Lower lobe of right lung (tissue), 2 donors: ENCODE measurements at regions not wholly inside any gene's neighbourhood (a gene's known extent, or its start where the extent isn't known, plus 50 kb on each side); places are given as distances from the start of the nearest gene placed in this dataset.

Experiments used
- ATAC-seq, 2 donors: fragments of 200-7000 bp; cut with Tn5 transposase; one replicate each; pipeline ENCODE4 v1.9.1; 2020 to 2022; ENCODE audit warnings: mild to moderate bottlenecking in 2 of 2, moderate library complexity in 2 of 2
- DNase-seq: peaks from one replicate; pipeline ENCODE4 v3.0.0-alpha.2; 2020
- H3K27ac ChIP-seq: fragments of 200-600 bp; one replicate; pipeline ENCODE4 v1.8.0; 2022
- H3K27me3 ChIP-seq: fragments of 200-600 bp; one replicate; pipeline ENCODE4 v1.8.0; 2022; ENCODE audit warnings: low read depth
- H3K36me3 ChIP-seq: fragments of 200-600 bp; one replicate; pipeline ENCODE4 v1.8.0; 2022; ENCODE audit warnings: mild to moderate bottlenecking
- H3K4me1 ChIP-seq: fragments of 200-600 bp; one replicate; pipeline ENCODE4 v1.8.0; 2022
- H3K4me3 ChIP-seq: fragments of 200-600 bp; one replicate; pipeline ENCODE4 v1.8.0; 2022; ENCODE audit warnings: mild to moderate bottlenecking
- H3K9me3 ChIP-seq: fragments of 200-600 bp; one replicate; pipeline ENCODE4 v1.8.0; 2022
- intact Hi-C: fragments of 100-400 bp; cut with DNase I; formaldehyde crosslinking; loops from one replicate; pipeline ENCODE4 v1.11.0; 2022
- TF ChIP-seq, protein P1 (sequence below): fragments of 200-600 bp; IDR thresholded peaks from one replicate; pipeline ENCODE4 v1.8.0; 2022; ENCODE audit warnings: antibody characterized with exemption, mild to moderate bottlenecking
- donor health status: DM: no; HTN: yes; CAD: no; lungs with severe emphysema.

- Histone ChIP-seq H3K4me1 (no peaks in the 10 kb centered on the region), H3K9me3 (no peaks in the 10 kb centered on the region), H3K36me3 (no peaks in the 10 kb centered on the region), H3K27me3 (no peaks in the 10 kb centered on the region), H3K4me3 (no peak overlapping the region), H3K27ac (no peak overlapping the region)
- TF ChIP-seq, protein P1, sequence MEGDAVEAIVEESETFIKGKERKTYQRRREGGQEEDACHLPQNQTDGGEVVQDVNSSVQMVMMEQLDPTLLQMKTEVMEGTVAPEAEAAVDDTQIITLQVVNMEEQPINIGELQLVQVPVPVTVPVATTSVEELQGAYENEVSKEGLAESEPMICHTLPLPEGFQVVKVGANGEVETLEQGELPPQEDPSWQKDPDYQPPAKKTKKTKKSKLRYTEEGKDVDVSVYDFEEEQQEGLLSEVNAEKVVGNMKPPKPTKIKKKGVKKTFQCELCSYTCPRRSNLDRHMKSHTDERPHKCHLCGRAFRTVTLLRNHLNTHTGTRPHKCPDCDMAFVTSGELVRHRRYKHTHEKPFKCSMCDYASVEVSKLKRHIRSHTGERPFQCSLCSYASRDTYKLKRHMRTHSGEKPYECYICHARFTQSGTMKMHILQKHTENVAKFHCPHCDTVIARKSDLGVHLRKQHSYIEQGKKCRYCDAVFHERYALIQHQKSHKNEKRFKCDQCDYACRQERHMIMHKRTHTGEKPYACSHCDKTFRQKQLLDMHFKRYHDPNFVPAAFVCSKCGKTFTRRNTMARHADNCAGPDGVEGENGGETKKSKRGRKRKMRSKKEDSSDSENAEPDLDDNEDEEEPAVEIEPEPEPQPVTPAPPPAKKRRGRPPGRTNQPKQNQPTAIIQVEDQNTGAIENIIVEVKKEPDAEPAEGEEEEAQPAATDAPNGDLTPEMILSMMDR, result no peak
- DNase-seq, result no peak
- intact Hi-C loops, result loop anchor here (5.0 kb wide), 1 partner anchor 109 kb away; no protein-coding TSS in a partner anchor
- no peak for ATAC-seq
These were observed 335.4 kb upstream of the IGF1R start for GRCh38 chr15:98312913-98313312.

- Histone ChIP-seq H3K27ac (no peak overlapping the region), H3K36me3 (no peaks in the 10 kb centered on the region), H3K4me1 (no peaks in the 10 kb centered on the region), H3K4me3 (no peak overlapping the region), H3K9me3 (no peaks in the 10 kb centered on the region), H3K27me3 (peaks cover under 1% of the 10 kb centered on the region)
- intact Hi-C loops, result no loop called here
- DNase-seq (no peak), ATAC-seq (no peak)
- TF ChIP-seq, protein P1, result no peak
These were observed 332.4 kb upstream of the IGF1R start for GRCh38 chr15:98315971-98316370.

GRCh38 chr15:98321896-98322295 is 326.4 kb upstream of the IGF1R start:
- H3K27me3 ChIP-seq, result peaks cover 4% of the 10 kb centered on the region
- TF ChIP-seq, protein P1, result no peak
- ATAC-seq, result no peak
- H3K9me3 ChIP-seq, result no peaks in the 10 kb centered on the region
- H3K27ac ChIP-seq, result no peak overlapping the region
- intact Hi-C loops, result no loop called here
- no peaks in the 10 kb centered on the region for H3K4me1 ChIP-seq
- DNase-seq, result no peak
- no peak overlapping the region for H3K4me3 ChIP-seq
- no peaks in the 10 kb centered on the region for H3K36me3 ChIP-seq

- no peak for DNase-seq
- intact Hi-C loops, result no loop called here
- Histone ChIP-seq H3K9me3 (no peaks in the 10 kb centered on the region), H3K4me3 (no peak overlapping the region), H3K27me3 (peaks cover 4% of the 10 kb centered on the region), H3K4me1 (no peaks in the 10 kb centered on the region), H3K27ac (no peak overlapping the region), H3K36me3 (no peaks in the 10 kb centered on the region)
- TF ChIP-seq, protein P1, result no peak
- ATAC-seq, result no peak
These were observed 325.8 kb upstream of the IGF1R start for GRCh38 chr15:98322581-98322980.

DNA sequence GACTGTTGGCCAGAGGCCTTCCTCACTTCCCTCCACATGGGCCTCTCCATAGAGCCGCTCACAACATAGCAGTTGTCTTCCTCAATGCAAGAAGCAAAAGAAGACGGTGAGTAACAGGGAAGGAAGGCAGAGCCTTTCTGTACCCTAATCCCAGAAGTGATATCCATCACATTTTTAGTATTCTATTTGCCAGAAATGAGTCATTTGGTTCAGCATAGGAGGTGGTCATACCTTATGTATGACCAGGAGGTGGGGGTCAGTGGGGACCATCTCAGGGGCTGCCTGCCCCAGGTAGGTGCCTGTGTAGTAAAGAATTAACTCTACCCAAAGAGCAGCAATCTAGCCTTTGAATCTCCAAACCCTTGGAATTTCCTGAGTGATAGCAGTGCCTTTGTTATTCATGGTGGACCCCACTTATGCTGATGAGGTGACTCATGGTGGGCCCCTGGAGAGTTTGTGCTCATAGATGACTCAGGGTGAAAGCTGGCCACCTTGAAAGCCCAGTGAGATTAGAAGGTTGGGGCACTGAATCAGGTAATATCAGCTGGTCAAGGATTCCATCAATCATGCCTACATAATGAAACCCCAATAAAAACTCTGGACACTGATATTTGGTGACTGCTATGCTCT is 323.9 kb upstream of the IGF1R start:
- ATAC-seq, result no peak
- DNase-seq, result no peak
- peaks cover 4% of the 10 kb centered on the region for H3K27me3 ChIP-seq
- no peak overlapping the region for H3K4me3 ChIP-seq
- H3K27ac ChIP-seq, result no peak overlapping the region
- intact Hi-C loops, result no loop called here
- H3K36me3 ChIP-seq, result no peaks in the 10 kb centered on the region
- H3K9me3 ChIP-seq, result no peaks in the 10 kb centered on the region
- TF ChIP-seq, protein P1, result no peak
- H3K4me1 ChIP-seq, result no peaks in the 10 kb centered on the region

- Histone ChIP-seq H3K9me3 (no peaks in the 10 kb centered on the region), H3K4me1 (no peaks in the 10 kb centered on the region), H3K27ac (no peak overlapping the region), H3K27me3 (no peaks in the 10 kb centered on the region), H3K4me3 (no peak overlapping the region), H3K36me3 (no peaks in the 10 kb centered on the region)
- intact Hi-C loops, result no loop called here
- TF ChIP-seq, protein P1, result no peak
- DNase-seq (no peak), ATAC-seq (no peak)
These were observed 321.5 kb upstream of the IGF1R start for GRCh38 chr15:98326804-98327203.
